ENCODE measurements at regions not wholly inside any gene's neighbourhood (a gene's known extent, or its start where the extent isn't known, plus 50 kb on each side); places are given as distances from the start of the nearest gene placed in this dataset.

GRCh38 chr3:69538281-69538680, 152.4 kb upstream of the FRMD4B start:
- no peak overlapping the region for H2AK5ac ChIP-seq (ENCODE audit: low read depth, low read length)
- H3K9ac ChIP-seq (ENCODE audit: low read depth, low read length, poor library complexity) = no peak overlapping the region
- no peak overlapping the region for H2BK15ac ChIP-seq (ENCODE audit: low read length)
- no CpG with 5 or more reads among the region's 1 CpG for WGBS, 2 donors (ENCODE audit: extremely low coverage in 2 of 2, insufficient read length in 2 of 2, insufficient replicate concordance in 1 of 2)
- no peak overlapping the region for H2AFZ ChIP-seq (ENCODE audit: low read length)
- H4K91ac ChIP-seq (ENCODE audit: low read depth, low read length, poor library complexity) = no peak overlapping the region
- no peak overlapping the region for H3K4me2 ChIP-seq (ENCODE audit: insufficient read depth, low read length, poor library complexity, severe bottlenecking)
- no peak overlapping the region for H4K8ac ChIP-seq (ENCODE audit: low read depth, low read length)
- no peaks in the 10 kb centered on the region for H3K36me3 ChIP-seq (replicated peaks in 1 of 2; ENCODE audit: control insufficient read depth in 2 of 2, insufficient read depth in 2 of 2, low read length in 2 of 2)
- H2BK120ac ChIP-seq (ENCODE audit: low read depth, low read length) = no peak overlapping the region
- no peak overlapping the region for H3K23ac ChIP-seq (ENCODE audit: low read depth, low read length, poor library complexity)
- no peak for DNase-seq (ENCODE audit: low spot score)
- H2BK5ac ChIP-seq (ENCODE audit: low read length) = no peak overlapping the region
- H3K79me1 ChIP-seq (ENCODE audit: low read depth, low read length) = no peaks in the 10 kb centered on the region
- no peaks in the 10 kb centered on the region for H3K9me3 ChIP-seq (replicated peaks in 1 of 2; ENCODE audit: control insufficient read depth in 2 of 2, insufficient read depth in 1 of 2, low read depth in 1 of 2, low read length in 2 of 2)
- H2BK12ac ChIP-seq (ENCODE audit: low read length) = no peak overlapping the region
- no peak overlapping the region for H3K4ac ChIP-seq (ENCODE audit: low read length)
- H3K27me3 ChIP-seq (ENCODE audit: control insufficient read depth in 3 of 3, insufficient read depth in 3 of 3, low read depth in 1 of 3, low read length in 3 of 3) = peaks cover 0 to 39% (median 0%) of the 10 kb centered on the region in 3 experiments
- peaks cover 0 to 3% of the 10 kb centered on the region in 2 donors for H3K4me1 ChIP-seq (ENCODE audit: control insufficient read depth in 2 of 2, insufficient read depth in 1 of 2, low read depth in 1 of 2, low read length in 2 of 2)
- no peak overlapping the region for H3K4me3 ChIP-seq (ENCODE audit: low read length in 2 of 2)
- no peak overlapping the region for H3K18ac ChIP-seq (ENCODE audit: low read length)
- H3K27ac ChIP-seq (replicated peaks; ENCODE audit: low read length) = no peak overlapping the region
- no peak overlapping the region for H3K14ac ChIP-seq (ENCODE audit: low read length)

GRCh38 chr3:69536306-69537020, 150.6 kb upstream of the FRMD4B start:
- no peak overlapping the region for H3K4ac ChIP-seq (ENCODE audit: low read length)
- no peak overlapping the region for H3K18ac ChIP-seq (ENCODE audit: low read length)
- no peak overlapping the region for H3K9ac ChIP-seq (ENCODE audit: low read depth, low read length, poor library complexity)
- H2BK12ac ChIP-seq (ENCODE audit: low read length) = no peak overlapping the region
- H3K4me3 ChIP-seq (ENCODE audit: low read length in 2 of 2) = no peak overlapping the region
- no peaks in the 10 kb centered on the region for H3K79me1 ChIP-seq (ENCODE audit: low read depth, low read length)
- no peaks in the 10 kb centered on the region for H3K9me3 ChIP-seq (replicated peaks in 1 of 2; ENCODE audit: control insufficient read depth in 2 of 2, insufficient read depth in 1 of 2, low read depth in 1 of 2, low read length in 2 of 2)
- no peak overlapping the region for H2AK5ac ChIP-seq (ENCODE audit: low read depth, low read length)
- peak overlapping the region; percentile 77 for H3K23ac ChIP-seq (ENCODE audit: low read depth, low read length, poor library complexity)
- peaks cover 0 to 11% of the 10 kb centered on the region in 2 donors for H3K4me1 ChIP-seq (ENCODE audit: control insufficient read depth in 2 of 2, insufficient read depth in 1 of 2, low read depth in 1 of 2, low read length in 2 of 2)
- peaks cover 0 to 21% (median 0%) of the 10 kb centered on the region in 3 experiments for H3K27me3 ChIP-seq (ENCODE audit: control insufficient read depth in 3 of 3, insufficient read depth in 3 of 3, low read depth in 1 of 3, low read length in 3 of 3)
- no peak overlapping the region for H3K27ac ChIP-seq (replicated peaks; ENCODE audit: low read length)
- WGBS, 2 donors (ENCODE audit: extremely low coverage in 2 of 2, insufficient read length in 2 of 2, insufficient replicate concordance in 1 of 2) = no CpG with 5 or more reads among the region's 19 CpGs
- no peak for DNase-seq (ENCODE audit: low spot score)
- H2AFZ ChIP-seq (ENCODE audit: low read length) = no peak overlapping the region
- H2BK5ac ChIP-seq (ENCODE audit: low read length) = no peak overlapping the region
- no peak overlapping the region for H2BK15ac ChIP-seq (ENCODE audit: low read length)
- no peak overlapping the region for H3K4me2 ChIP-seq (ENCODE audit: insufficient read depth, low read length, poor library complexity, severe bottlenecking)
- no peak overlapping the region for H2BK120ac ChIP-seq (ENCODE audit: low read depth, low read length)
- no peak overlapping the region for H3K14ac ChIP-seq (ENCODE audit: low read length)
- H4K8ac ChIP-seq (ENCODE audit: low read depth, low read length) = no peak overlapping the region
- H3K36me3 ChIP-seq (replicated peaks in 1 of 2; ENCODE audit: control insufficient read depth in 2 of 2, insufficient read depth in 2 of 2, low read length in 2 of 2) = no peaks in the 10 kb centered on the region
- no peak overlapping the region for H4K91ac ChIP-seq (ENCODE audit: low read depth, low read length, poor library complexity)

GRCh38 chr3:69535613-69536012, 149.7 kb upstream of the FRMD4B start:
- Histone ChIP-seq H3K36me3 (replicated peaks in 1 of 2; ENCODE audit: control insufficient read depth in 2 of 2, insufficient read depth in 2 of 2, low read length in 2 of 2) (no peaks in the 10 kb centered on the region), H3K4ac (ENCODE audit: low read length) (no peak overlapping the region), H4K8ac (ENCODE audit: low read depth, low read length) (no peak overlapping the region), H3K9ac (ENCODE audit: low read depth, low read length, poor library complexity) (no peak overlapping the region), H3K79me1 (ENCODE audit: low read depth, low read length) (no peaks in the 10 kb centered on the region), H2BK12ac (ENCODE audit: low read length) (no peak overlapping the region), H3K4me1 (ENCODE audit: control insufficient read depth in 2 of 2, insufficient read depth in 1 of 2, low read depth in 1 of 2, low read length in 2 of 2) (peaks cover 0 to 8% of the 10 kb centered on the region in 2 donors), H3K27me3 (ENCODE audit: control insufficient read depth in 3 of 3, insufficient read depth in 3 of 3, low read depth in 1 of 3, low read length in 3 of 3) (peaks cover 0 to 12% (median 0%) of the 10 kb centered on the region in 3 experiments), H2AFZ (ENCODE audit: low read length) (no peak overlapping the region), H2BK120ac (ENCODE audit: low read depth, low read length) (no peak overlapping the region), H3K18ac (ENCODE audit: low read length) (peak overlapping the region; percentile 74), H3K14ac (ENCODE audit: low read length) (no peak overlapping the region), H3K23ac (ENCODE audit: low read depth, low read length, poor library complexity) (peak overlapping the region; percentile 51), H2AK5ac (ENCODE audit: low read depth, low read length) (peak overlapping the region; percentile 47), H2BK5ac (ENCODE audit: low read length) (no peak overlapping the region), H3K4me2 (ENCODE audit: insufficient read depth, low read length, poor library complexity, severe bottlenecking) (no peak overlapping the region), H3K9me3 (replicated peaks in 1 of 2; ENCODE audit: control insufficient read depth in 2 of 2, insufficient read depth in 1 of 2, low read depth in 1 of 2, low read length in 2 of 2) (no peaks in the 10 kb centered on the region), H4K91ac (ENCODE audit: low read depth, low read length, poor library complexity) (no peak overlapping the region), H2BK15ac (ENCODE audit: low read length) (no peak overlapping the region), H3K4me3 (ENCODE audit: low read length in 2 of 2) (no peak overlapping the region), H3K27ac (replicated peaks; ENCODE audit: low read length) (no peak overlapping the region)
- WGBS, 2 donors (ENCODE audit: extremely low coverage in 2 of 2, insufficient read length in 2 of 2, insufficient replicate concordance in 1 of 2) = no CpG with 5 or more reads among the region's 9 CpGs
- DNase-seq (ENCODE audit: low spot score) = no peak

- Histone ChIP-seq H3K9ac (ENCODE audit: low read depth, low read length, poor library complexity) (no peak overlapping the region), H3K4me1 (ENCODE audit: control insufficient read depth in 2 of 2, insufficient read depth in 1 of 2, low read depth in 1 of 2, low read length in 2 of 2) (peaks cover 0 to 8% of the 10 kb centered on the region in 2 donors), H3K27me3 (ENCODE audit: control insufficient read depth in 3 of 3, insufficient read depth in 3 of 3, low read depth in 1 of 3, low read length in 3 of 3) (peaks cover 0 to 4% (median 0%) of the 10 kb centered on the region in 3 experiments), H2BK5ac (ENCODE audit: low read length) (no peak overlapping the region), H2AFZ (ENCODE audit: low read length) (no peak overlapping the region), H3K4ac (ENCODE audit: low read length) (no peak overlapping the region), H3K4me3 (ENCODE audit: low read length in 2 of 2) (no peak overlapping the region), H2BK120ac (ENCODE audit: low read depth, low read length) (no peak overlapping the region), H4K91ac (ENCODE audit: low read depth, low read length, poor library complexity) (no peak overlapping the region), H3K27ac (replicated peaks; ENCODE audit: low read length) (no peak overlapping the region), H2BK12ac (ENCODE audit: low read length) (no peak overlapping the region), H2BK15ac (ENCODE audit: low read length) (no peak overlapping the region), H3K23ac (ENCODE audit: low read depth, low read length, poor library complexity) (no peak overlapping the region), H4K8ac (ENCODE audit: low read depth, low read length) (no peak overlapping the region), H3K79me1 (ENCODE audit: low read depth, low read length) (no peaks in the 10 kb centered on the region), H3K14ac (ENCODE audit: low read length) (no peak overlapping the region), H3K9me3 (replicated peaks in 1 of 2; ENCODE audit: control insufficient read depth in 2 of 2, insufficient read depth in 1 of 2, low read depth in 1 of 2, low read length in 2 of 2) (no peaks in the 10 kb centered on the region), H3K36me3 (replicated peaks in 1 of 2; ENCODE audit: control insufficient read depth in 2 of 2, insufficient read depth in 2 of 2, low read length in 2 of 2) (no peaks in the 10 kb centered on the region), H3K4me2 (ENCODE audit: insufficient read depth, low read length, poor library complexity, severe bottlenecking) (no peak overlapping the region), H3K18ac (ENCODE audit: low read length) (no peak overlapping the region), H2AK5ac (ENCODE audit: low read depth, low read length) (no peak overlapping the region)
- WGBS, 2 donors (ENCODE audit: extremely low coverage in 2 of 2, insufficient read length in 2 of 2, insufficient replicate concordance in 1 of 2) = no CpG with 5 or more reads among the region's 5 CpGs
- DNase-seq (ENCODE audit: low spot score) = no peak
These were observed 146.8 kb upstream of the FRMD4B start for GRCh38 chr3:69532547-69533224.
